Transverse colon (tissue), 3 donors: ENCODE measurements at regions not wholly inside any gene's neighbourhood (a gene's known extent, or its start where the extent isn't known, plus 50 kb on each side); places are given as distances from the start of the nearest gene placed in this dataset.
"Not testable (repeated sequence)": the region's sequence is repeated elsewhere in the genome, so short reads cannot be mapped to it uniquely, and the experiment has no call there.

Experiments
- CTCF ChIP-seq, 5 experiments: fragments of 200-600 bp in 3 of 5; fragments of 450-650 bp in 2 of 5; sonication (generic) in 3 of 5; IDR thresholded peaks; 1 replicate in 2 of 5; 2 replicates in 3 of 5; pipeline ENCODE4 v1.5.1; 2016 to 2017; ENCODE audit warnings: antibody characterized with exemption in 5 of 5, inconsistent platforms in 3 of 5, mild to moderate bottlenecking in 2 of 5, moderate library complexity in 1 of 5
- POLR2A ChIP-seq: fragments of 450-650 bp; IDR thresholded peaks from one replicate; pipeline ENCODE4 v1.6.1; 2016; ENCODE audit warnings: antibody characterized with exemption, mild to moderate bottlenecking, moderate library complexity

GRCh38 chr15:47099801-47100200 is 617.5 kb upstream of the SEMA6D start:
- not testable (repeated sequence) for TF ChIP-seq POLR2A; CTCF (IDR thresholded peaks at IDR 0.05)
